ENCODE measurements at regions not wholly inside any gene's neighbourhood (a gene's known extent, or its start where the extent isn't known, plus 50 kb on each side); places are given as distances from the start of the nearest gene placed in this dataset.
"Not testable (repeated sequence)": the region's sequence is repeated elsewhere in the genome, so short reads cannot be mapped to it uniquely, and the experiment has no call there.

GRCh38 chr18:76307293-76307690 lies 187.8 kb downstream of the ZNF516 start:
- DNase-seq: no peak

- DNase-seq: no peak
Measured at GRCh38 chr18:76306685-76307292, 188.3 kb downstream of the ZNF516 start.

GRCh38 chr18:76285866-76286265 lies 209.2 kb downstream of the ZNF516 start:
- no peak for DNase-seq

GRCh38 chr18:76281565-76281964 lies 213.5 kb downstream of the ZNF516 start:
- DNase-seq: no peak

GRCh38 chr18:76277801-76278200 lies 217.2 kb downstream of the ZNF516 start:
- DNase-seq: no peak

GRCh38 chr18:76275727-76276313 lies 219.2 kb downstream of the ZNF516 start:
- no peak for DNase-seq

GRCh38 chr18:76274468-76275289 lies 220.4 kb downstream of the ZNF516 start:
- peak in 1 of 4 experiments; percentile 19 for DNase-seq

- no peak for DNase-seq
Measured at GRCh38 chr18:76273956-76274355, 221.1 kb downstream of the ZNF516 start.

- DNase-seq: no peak
Measured at GRCh38 chr18:76273036-76273545, 222.0 kb downstream of the ZNF516 start.

- not testable (repeated sequence) for DNase-seq
Measured at GRCh38 chr18:76267423-76267822, 227.6 kb downstream of the ZNF516 start.

- DNase-seq: no peak
Measured at GRCh38 chr18:76266236-76266991, 228.6 kb downstream of the ZNF516 start.

GRCh38 chr18:76265497-76266235 lies 229.4 kb downstream of the ZNF516 start:
- DNase-seq: peak in 3 of 4 experiments; percentile 16 to 42 (median 21)

GRCh38 chr18:76264876-76265250 lies 230.2 kb downstream of the ZNF516 start:
- DNase-seq: no peak

- DNase-seq: peak; percentile 6 to 34 (median 20)
Measured at GRCh38 chr18:76264198-76264875, 230.7 kb downstream of the ZNF516 start.

- no peak for DNase-seq
Measured at GRCh38 chr18:76263046-76264005, 231.7 kb downstream of the ZNF516 start.

- no peak for DNase-seq
Measured at GRCh38 chr18:76260941-76261472, 234.0 kb downstream of the ZNF516 start.

- no peak for DNase-seq
Measured at GRCh38 chr18:76259711-76260110, 235.3 kb downstream of the ZNF516 start.

GRCh38 chr18:76259096-76259495 lies 235.9 kb downstream of the ZNF516 start:
- no peak for DNase-seq

- DNase-seq: no peak
Measured at GRCh38 chr18:76258209-76258608, 236.8 kb downstream of the ZNF516 start.
